Hematopoietic multipotent progenitor cell treated with erythropoietin and hydrocortisone succinate and interleukin-3 and kit ligand, for 4 days (in vitro differentiated cells): ENCODE measurements at regions not wholly inside any gene's neighbourhood (a gene's known extent, or its start where the extent isn't known, plus 50 kb on each side); places are given as distances from the start of the nearest gene placed in this dataset.

ENCODE experiments used
- DNase-seq: peaks from one replicate; pipeline ENCODE4 v3.0.0-alpha.2; 2015

DNA sequence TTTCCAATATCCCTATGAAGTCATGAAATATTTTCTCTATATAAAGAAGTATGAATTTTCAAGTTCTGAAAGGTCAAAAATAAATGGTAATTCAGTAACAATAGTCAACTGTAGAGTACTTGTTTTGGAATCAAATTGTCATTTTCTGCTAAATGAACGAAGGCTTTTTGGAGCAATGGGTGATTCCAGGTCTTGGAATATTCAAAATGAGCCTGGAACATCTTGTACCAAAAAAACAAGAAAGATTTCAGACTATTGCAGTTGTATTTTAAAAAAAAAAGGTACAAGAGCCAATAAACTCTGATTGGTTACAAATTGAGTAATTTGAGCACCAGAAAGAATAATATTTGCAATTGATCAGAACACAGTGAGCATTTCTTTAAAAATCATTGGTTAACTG is 730.1 kb downstream of the DTWD2 start:
- DNase-seq, result no peak

DNA sequence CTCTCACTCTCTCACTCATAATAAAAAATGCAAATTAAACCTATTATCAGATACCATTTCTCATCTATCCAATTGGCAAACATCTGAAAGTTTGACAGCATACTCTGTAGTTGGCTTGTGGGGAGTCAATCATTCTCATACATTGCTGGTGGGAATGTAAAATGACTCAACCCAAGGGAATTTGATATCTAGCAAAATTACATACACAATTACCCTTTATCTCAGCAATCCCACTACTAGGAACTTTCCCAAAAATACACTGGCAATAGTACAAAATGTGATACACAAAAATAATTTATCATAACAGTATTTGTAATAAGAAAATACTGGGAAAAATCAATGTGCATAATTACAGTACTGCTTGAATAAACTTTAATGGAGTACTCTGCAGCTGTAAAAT is 731.3 kb downstream of the DTWD2 start:
- no peak for DNase-seq

DNA sequence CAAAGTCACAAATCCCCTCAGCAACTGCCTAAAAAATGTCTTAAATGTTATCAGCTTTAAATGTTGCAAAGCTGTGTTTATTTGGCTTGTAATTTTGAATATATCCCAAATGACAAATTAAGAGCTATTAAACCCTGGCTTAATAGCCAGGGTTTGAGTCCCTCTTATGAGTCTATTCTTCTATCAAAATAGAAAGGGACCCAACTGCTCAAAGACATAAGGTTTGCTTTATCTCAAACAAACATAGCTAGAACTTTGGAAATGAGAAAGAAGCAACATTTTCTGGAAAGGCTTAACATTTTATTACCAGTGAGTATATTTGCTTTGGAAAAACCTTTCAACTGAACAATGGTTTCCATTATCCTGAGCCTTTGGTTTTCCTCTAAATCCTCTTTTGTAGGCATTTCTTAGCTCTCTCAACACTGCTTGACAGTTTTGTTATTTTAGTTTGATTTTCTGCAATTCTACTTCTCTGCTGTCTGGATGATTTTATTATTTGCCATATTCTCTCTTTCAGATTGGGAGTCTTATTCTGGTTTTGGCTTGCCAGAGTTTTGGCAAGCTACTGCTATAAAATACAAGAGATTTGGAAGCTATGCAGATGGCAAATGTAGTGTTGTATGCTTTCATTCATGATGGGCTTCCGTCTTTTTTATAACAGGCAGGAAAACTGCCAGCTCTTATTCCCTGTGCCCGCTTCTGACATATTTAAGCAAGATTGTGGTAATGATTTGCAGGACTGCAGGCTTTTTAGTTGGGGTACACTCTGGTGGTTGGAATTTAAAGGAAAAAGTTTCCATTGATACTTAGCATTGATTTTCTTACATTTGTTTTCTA is 734.9 kb downstream of the DTWD2 start:
- DNase-seq, result no peak

DNA sequence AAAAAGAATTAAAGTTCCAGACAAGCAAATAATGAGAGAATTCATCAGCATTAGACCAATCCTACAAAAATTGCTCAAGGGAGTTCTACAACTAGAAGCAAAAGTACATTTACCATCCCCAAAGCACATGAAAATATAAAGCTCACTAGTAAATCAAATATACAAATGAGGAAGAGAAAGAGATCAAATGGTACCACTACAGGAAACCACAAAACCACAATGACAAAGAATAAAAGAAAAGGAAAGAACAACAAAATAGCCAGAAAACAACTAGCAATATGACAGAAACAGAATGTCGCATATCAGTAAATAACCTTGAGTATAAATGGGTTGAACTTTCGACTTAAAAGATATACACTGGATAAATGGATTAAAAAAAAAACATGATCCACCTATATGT is 739.0 kb downstream of the DTWD2 start:
- peak; percentile 64 for DNase-seq

DNA sequence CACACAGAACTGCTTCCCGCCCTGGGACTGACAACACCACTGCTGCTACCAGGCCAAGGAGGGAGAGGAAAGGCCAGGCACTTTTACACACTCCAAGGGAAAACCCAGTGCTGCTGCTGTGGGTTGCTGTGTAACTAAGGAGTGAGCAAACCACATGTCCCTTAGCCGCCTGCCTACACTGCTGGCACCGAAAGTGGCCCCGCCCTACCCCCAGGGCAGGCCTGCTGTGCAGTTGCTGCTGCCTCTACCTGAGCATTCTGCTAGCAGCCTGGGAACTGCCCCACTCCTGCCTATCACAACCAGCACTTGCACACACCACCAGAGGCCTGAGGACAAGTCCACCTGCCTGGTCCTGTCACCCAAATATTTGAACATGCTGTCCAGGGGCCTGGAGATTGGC is 740.9 kb downstream of the DTWD2 start:
- no peak for DNase-seq

DNA sequence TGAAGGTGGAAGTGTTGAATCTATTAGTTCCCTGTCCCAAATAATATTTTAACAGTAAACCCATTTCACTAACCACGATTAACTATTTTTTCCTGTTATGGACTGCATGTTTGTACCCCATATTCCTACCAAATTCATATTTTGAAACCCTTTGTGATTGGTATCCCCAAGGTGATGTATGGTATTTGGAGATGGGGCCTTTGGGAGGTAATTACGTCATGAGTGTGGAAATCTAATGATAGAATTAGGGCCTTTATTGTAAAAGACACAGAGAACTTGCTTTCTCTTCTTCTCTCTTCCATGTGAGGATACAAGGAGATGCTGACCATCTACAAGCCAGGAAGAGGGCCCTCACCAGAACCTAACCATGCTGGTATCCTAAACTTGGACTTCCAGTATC is 744.7 kb downstream of the DTWD2 start:
- no peak for DNase-seq

DNA sequence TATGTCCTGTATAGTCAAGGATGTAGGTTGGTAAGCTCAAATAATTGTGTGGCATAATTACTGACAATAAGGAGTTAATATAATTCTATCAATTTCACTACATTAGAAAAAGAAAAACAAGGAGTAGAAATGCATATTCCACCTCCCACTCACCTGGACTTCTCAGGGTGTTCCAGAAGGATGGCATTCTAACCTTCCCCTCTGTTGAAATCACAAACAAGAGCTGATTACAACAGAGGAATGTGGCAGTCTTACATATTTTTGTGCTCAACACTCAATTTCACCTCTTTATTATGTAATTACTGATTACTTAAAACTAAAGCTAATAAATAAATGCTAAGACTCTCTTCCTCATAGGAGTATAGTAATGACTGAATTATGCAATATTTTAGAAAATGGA is 745.3 kb downstream of the DTWD2 start:
- no peak for DNase-seq

- DNase-seq, result no peak
Observed at GRCh38 chr5:118236108-118236849, 752.1 kb downstream of the DTWD2 start.

- no peak for DNase-seq
Observed at GRCh38 chr5:118233606-118234005, 754.7 kb downstream of the DTWD2 start.

DNA sequence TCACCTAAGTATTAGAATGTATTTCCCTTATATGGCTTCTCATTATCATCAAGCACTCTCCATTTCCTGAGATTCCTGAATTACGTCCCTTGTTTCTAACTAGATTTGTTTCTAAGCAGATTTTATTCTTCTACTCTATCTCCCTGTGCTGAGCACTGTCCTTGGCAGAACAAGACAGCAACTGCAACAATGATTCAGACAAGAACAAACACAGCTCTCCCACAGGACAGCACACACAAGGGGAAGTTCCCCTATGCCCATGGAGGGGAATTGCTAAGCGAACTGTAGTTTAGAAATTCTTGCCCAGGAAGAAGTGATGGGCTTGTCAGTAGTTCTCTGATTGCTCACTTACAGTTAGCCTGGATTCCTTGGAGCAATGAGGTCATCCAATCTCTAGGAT is 759.9 kb downstream of the DTWD2 start:
- DNase-seq, result no peak

DNA sequence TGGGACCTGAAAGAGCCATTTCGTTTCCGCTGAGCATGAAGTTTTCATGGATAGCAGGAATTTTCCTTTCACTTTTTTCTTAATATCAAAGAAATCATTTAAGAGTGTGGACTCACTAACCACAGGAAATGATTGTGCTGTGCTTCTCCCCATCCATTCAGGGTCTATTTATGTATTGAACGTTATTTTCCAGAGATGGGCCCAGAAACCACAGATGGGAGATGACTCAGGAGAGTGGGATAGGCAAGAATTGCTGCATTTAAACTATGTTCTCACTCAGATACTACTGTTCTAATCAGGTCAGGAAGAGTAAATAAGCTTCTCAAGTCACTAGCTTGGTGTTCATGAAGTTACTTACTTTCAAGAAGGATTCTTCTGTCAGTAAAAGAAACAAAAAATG is 763.8 kb downstream of the DTWD2 start:
- DNase-seq, result no peak

GRCh38 chr5:118220556-118221195 is 767.7 kb downstream of the DTWD2 start:
- DNase-seq, result no peak

DNA sequence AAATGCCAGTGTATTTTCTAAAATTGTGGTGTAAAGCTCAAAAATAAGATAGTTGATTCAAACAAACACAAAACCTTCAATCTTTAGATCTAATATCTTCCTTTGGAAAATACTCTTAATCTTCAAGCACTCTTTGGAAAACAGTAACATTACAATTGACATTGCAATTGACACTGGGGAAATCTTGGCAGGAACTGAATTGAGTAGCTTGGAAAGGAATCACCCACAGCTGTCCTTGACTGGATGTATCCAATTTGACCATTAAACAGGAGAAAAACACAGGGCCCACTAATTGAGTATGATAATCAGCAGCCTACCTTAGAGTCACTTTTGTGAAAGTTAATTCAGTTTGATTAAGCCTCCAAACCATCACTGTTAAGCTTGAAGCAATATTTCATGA is 776.7 kb downstream of the DTWD2 start:
- DNase-seq, result no peak

GRCh38 chr5:118208031-118208453 is 780.3 kb downstream of the DTWD2 start:
- DNase-seq, result no peak

GRCh38 chr5:118199801-118200200 is 788.5 kb downstream of the DTWD2 start:
- DNase-seq, result no peak

GRCh38 chr5:118196229-118196628 is 792.1 kb downstream of the DTWD2 start:
- no peak for DNase-seq

DNA sequence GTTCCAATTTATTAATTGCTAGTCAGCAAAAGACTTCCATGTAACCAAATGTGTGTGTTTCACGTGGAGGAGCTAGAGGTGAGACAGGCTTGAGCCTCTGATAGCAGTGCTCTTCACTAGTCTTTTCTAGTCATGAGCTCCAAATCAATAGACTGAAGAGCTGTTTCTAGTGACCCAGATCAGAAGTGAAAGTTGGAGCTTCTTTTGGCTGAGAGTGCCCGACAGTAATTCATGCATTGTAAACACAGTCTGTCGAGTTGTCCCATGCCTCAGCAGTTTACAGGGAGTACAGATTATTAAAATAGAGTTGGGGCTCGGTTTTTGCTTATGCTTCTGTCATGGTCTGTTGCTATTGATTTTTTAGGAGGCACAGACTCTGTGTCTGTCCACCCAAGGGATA is 793.1 kb downstream of the DTWD2 start:
- DNase-seq, result no peak

DNA sequence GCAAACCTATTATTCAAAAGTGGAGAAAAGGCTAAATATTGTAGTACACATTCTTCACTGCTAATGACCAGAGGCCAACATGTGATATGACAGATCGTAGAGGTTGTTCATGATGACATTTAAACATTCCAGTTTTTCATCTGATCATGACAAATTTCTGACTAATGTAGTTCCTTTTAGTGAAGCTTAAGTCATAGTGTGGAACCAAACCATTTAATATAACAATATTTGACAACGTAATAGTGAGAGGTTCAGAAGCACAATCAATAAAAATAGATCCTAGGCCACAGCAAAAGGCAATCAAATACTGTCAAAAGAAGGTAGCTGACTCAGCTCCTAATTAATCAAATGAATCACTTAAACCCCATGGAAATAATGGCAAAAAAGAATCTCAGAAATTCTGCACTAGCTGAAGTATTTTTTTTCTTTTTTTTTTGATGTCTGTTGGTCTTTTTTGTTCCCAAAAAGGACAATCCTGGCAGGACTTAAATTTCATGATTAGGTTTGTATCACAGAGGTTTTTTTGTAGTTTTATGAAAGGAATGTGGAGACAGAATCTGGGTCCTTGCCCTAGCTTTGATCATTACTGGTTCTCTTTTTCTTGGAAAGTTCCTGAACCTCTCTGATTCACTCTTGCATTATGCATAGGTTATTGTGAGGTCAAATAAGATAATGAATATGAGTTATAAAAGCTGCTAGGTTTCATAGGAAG is 795.0 kb downstream of the DTWD2 start:
- no peak for DNase-seq

DNA sequence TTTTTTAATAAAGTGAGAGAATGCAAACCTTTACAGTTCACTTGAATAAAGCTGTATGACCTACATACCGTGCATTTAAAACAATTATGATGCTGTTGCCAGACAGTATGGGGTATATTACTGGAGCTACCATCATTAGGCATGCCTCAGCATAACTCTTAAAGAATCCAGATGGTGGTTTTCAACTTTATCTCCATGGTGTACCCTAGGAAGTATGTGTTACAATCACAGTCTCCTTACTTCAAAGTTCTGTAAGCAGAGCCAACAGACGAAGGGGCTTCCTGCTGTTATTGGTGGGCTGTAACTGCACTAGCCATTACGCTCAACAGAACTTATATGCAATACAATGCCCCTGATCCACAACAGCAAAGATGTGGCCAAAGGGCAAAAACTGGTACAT is 803.3 kb downstream of the DTWD2 start:
- DNase-seq, result no peak

DNA sequence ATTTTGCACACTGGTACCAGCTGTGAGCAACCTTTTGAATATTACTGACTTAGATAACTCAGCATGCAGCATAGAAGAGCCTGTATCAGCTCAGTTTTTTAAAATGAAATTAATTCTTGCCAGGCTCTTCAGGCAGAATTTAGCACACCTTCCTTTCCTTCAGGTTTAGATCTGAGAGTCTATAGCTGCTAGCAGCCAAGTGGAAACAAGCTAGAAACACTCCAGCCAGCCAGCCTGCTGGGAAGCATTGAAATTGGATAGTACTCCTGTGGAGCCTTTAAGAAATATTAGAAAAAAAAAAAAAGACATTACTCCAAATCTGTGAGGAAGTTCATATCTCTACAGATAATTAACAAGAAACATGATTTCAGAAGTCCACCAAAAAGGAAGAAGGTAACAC is 812.2 kb downstream of the DTWD2 start:
- DNase-seq, result no peak

GRCh38 chr5:118174671-118175070 is 813.7 kb downstream of the DTWD2 start:
- no peak for DNase-seq

DNA sequence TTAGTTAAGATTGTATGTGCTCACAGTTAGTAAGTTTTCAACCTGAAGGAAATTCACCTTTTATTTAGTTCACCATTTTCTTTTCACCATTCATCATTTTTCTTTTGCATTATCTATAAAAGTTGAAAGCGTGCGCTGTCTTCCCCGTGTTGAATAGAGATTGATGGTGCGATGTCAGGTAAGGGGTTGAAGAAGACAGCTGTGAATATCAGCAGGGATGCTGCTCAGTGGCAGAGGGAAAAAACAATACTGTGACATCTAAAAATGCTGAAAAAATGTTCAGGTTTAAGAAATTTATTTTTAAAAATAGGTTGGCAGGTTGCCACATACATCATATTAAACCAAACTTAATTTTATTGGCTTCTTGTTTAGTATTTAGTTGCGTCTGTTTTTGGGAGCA is 815.0 kb downstream of the DTWD2 start:
- DNase-seq, result no peak

GRCh38 chr5:118165619-118166018 is 822.7 kb downstream of the DTWD2 start:
- DNase-seq, result no peak
